A172 (cell line): ENCODE measurements at regions not wholly inside any gene's neighbourhood (a gene's known extent, or its start where the extent isn't known, plus 50 kb on each side); places are given as distances from the start of the nearest gene placed in this dataset.

Source experiments
- DNase-seq: peaks from one replicate; pipeline ENCODE4 v3.0.0-alpha.2; 2015; ENCODE audit warnings: low spot score

DNA sequence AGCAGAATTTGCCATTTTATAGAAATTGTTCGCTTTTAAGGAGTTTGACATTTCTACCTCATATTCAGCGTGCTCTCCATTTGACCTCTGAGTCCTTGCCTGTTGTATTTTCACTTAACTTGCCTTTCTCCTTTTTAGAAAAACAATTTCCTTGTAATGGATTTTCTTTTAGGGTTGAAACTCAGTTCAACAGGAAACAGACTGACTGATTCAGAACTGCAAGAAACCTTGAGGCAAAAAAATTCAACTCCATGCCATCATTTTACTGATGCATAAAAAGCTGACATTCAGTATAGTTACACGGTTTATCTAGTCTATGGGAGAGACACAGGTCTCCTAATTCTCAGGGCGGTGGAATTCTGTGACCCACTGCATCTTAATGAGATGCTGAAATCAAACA is 59.8 kb downstream of the MRPS30 start:
- no peak for DNase-seq

- no peak for DNase-seq
Measured at GRCh38 chr5:44869928-44870327, 61.2 kb downstream of the MRPS30 start.

DNA sequence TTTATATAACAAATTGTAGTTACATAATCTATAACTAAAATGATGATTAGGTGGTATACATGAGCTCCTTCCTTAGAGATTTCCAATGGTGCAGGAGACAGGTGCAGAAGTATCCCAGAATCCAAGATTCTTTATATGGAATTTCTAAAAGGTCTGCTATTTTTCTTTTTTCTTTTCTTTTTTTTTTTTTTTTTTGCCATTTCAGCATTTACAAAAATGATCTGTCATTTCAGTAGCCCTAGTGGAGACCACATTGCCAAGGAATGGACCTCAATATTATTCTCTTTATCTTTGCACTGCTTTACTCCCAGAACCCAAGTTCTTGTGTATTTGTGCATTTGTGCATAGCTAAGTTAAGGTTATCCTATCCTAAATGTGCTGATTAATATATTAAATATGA is 61.7 kb downstream of the MRPS30 start:
- DNase-seq = no peak

DNA sequence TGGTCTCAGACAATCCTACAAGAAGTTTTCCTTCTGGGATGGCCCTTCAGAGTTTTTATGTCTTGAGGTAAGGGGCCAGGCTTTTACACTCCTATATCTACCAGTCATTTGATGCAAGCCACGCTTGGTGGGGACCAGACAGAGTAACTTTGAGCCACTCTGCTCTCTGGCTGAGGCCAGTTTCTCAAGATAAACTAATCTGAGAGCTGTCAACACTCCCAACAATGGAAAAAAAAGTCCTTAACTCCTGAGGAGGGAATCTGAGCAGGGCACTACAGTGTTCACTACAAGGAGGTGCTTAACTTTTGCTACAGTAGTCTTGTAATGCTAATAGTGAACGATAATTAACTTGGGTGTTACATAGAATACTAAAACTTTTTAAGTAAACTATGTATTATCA is 62.7 kb downstream of the MRPS30 start:
- DNase-seq = no peak

DNA sequence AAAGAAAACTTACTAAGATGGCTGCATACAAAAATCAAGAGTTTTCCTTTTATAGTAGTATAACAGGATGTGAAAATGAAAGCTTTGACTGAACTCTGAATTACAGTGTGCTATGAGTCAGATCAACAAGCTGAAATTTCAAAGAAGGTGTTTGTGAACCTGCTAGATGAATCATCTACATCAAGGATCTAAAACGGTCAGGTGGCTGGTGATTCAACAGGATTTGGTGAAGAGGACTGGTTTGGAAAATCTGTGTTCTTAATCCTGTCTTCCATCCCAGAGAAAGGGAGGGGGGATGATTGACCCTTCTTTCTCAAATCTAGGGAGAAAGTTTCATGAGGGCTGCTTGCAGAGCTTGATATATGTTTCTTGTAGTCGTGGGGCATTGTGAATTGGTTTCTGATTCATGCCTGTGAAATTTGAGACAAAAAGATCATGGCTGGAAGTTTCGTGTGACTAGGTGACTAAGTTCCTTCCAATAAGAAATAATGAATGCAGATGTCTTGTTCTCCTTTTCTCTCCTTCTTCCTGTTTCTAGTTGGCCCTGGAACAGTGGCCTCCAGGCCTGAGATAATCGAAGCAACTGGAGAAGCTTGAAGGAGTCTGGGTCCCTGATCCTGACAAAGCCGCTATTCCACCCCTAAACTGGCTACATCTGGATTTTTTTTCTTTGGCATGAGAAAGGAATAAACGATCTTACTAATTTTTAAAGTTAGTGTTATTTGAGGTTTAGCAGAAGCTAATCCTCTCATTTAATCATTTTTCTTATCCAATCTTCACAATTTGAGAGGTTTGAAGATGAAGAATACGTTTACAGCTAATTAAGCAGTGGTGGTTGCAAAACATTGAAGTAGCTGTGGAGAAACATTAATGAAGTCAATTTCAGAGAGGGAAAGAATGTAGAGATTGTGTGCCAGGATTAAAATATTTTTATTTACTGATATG is 67.2 kb downstream of the MRPS30 start:
- peak; percentile 96 for DNase-seq

DNA sequence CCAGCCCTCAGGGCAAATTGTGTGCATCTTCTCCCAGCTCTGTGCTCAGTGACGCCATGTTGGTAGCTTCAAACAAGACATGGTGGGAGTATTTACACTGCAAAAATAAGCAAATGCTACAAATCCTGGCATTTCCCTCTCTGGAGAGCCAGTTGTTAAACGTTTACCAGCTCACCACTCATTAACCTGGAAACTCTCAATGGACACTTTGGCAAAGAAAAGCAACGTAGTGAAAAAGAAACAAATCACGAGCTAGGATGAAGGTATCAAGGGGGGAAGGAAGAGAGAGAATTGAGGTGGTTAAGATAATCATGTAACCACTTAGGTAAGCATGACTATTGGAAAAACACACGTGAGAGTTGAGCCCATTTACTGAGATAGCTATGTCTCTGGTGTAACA is 72.5 kb downstream of the MRPS30 start:
- DNase-seq = no peak

DNA sequence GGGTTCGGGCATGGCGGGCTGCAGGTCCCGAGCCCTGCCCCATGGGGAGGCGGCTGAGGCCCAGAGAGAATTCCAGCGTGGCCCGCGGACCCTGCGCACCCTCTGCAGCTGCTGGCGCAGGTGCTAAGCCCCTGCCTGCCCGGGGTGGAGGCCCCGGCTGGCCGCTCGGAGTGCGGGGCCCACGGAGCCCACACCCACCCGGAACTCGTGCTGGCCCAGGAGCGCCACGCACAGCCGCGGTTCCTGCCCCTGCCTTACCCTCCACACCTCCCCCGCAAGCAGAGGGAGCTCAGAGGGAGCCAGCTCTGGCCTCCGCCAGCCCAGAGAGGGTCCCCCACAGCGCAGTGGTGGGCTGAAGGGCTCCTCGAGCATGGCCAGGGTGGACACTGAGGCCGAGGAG is 75.3 kb downstream of the MRPS30 start:
- DNase-seq = no peak

- peak; percentile 56 for DNase-seq
Measured at GRCh38 chr5:44885903-44886302, 77.2 kb downstream of the MRPS30 start.

DNA sequence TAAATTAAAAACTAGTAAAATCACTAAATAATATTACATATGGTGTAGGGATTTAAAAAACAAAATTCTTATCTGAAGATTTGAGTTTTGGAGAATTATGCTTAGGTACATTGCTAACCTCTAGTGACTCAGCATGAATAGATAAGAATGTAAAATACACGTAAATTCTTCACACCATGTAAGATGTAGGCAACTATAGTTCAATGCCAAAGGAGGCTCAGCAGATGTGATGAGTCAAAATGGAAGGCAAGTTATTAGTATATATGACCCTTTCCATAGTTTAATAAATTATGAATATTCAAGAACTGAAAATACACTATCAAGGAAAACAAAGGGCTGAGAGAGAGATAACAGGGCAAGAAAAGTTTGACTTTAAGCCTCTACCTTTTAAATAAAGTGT is 79.0 kb downstream of the MRPS30 start:
- no peak for DNase-seq

- DNase-seq = no peak
Measured at GRCh38 chr5:44888435-44888834, 79.7 kb downstream of the MRPS30 start.

DNA sequence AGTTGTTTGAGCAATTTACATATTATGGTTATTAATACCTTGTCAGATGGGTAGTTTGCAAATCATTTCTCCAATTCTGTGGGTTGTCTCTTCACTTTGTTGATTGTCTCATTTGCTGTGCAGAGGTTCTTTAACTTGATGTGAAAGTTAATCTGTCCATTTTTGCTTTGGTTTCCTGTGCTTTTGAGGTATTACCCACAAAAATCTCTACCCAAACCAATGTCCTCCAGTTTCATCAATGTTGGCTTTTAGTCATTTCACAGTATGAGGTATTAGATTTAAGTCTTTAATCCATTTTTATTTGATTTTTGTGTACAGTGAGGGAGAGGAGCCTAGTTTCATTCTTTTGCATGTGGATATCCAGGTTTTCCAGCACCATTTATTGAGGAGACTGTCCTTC is 82.4 kb downstream of the MRPS30 start:
- DNase-seq = no peak

DNA sequence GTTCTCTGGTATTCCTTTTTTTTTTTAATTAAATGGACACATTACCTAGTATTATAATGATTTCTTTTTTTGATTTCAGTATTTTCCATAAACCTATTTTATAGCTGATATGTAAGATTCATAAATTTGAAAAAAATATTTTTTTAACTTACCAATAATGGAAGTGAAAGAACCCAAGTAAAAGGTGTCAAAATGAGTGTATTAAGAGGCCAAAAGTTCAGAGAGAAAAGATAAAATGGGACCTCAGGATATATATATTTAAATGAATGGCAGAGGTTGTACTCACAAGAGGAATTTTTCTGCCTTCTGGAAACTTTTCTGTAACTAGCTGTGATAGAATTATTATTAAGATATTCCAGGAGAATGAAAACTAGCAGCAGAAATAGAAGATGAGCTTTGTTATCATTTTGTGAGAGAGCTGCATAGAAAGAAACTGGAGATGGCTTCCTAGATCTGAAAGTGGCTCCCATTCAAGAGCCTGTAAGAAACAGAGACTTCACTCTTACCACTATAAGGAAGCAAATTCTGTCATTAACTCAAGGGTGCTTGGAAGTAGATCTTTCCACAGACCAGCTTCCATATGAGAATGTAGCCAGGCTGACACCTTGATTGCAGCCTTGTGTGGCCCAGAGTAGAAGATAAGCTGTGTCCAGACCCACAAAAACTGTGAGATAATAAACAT is 91.7 kb downstream of the MRPS30 start:
- DNase-seq = no peak

DNA sequence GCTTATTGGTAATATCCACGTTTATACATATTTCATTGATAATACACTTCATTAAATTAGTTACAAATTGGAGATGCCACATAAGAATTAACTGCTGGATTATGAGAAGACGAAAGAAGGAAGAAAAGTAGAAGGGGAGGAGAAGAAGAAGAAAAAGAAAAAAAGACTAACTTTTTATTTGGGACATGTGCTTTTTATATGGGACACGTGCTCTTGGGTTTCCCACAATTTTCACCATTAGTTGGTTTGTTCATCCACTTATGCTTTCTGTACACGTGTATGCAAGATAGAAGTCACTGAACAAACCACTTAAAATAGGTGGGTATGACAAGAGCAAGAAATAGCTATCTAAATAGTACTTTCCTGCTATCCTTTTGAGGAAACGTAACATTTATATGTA is 98.6 kb downstream of the MRPS30 start:
- no peak for DNase-seq

DNA sequence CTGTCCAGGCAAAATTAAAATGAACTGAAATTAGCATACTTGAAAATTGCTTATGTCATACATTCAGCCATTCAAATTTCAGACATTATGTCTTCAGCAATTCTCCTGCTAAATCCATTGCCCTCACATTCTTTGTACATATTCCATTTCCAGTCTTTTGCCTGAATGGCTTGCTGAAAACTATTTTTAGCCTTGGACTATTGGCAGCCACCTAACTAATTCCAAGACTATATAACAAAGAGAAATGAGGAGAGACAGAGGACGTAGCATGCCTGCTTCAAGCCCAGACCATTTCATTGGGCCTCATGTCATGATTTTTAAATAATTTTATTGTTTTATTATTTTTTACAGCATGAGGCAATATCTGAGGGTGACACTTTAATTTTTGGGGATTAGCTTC is 100.3 kb downstream of the MRPS30 start:
- no peak for DNase-seq

DNA sequence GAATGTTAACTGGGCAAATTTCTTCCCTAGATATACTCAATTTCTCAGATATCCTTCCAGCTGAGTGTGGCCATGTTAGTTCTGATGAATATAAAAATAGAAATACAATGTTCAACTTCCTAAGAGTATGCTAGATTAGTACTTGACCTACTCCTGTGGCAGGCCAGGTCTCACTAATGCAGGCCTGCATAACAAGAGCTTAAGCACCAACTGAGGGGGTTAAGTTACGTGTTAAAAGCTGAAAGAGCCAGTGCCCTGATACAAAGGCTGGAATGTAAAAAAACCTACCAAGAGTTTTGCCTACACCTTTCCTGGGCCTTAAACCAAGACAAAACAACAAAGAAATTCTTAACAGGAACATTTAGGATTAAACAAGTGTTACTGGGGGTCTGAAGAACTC is 102.8 kb downstream of the MRPS30 start:
- no peak for DNase-seq

DNA sequence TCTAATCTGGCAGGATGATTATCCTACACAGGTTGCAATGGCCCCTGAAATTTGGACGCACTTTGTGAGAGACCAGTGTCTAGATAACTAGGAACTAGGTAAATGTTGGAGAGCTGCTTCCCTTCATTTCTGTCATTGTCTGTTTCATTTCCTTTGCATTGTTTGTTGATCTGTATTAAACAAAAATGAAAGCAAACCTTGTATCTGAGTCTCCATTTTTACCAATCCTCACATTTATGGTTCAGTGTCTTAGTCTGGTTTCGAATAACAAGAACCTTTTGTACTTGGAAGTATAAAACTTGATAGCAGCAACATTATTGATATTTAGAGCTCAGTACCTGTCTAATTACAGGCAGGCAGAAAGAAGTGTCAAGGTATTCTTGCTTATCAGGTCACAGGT is 105.5 kb downstream of the MRPS30 start:
- DNase-seq = no peak

DNA sequence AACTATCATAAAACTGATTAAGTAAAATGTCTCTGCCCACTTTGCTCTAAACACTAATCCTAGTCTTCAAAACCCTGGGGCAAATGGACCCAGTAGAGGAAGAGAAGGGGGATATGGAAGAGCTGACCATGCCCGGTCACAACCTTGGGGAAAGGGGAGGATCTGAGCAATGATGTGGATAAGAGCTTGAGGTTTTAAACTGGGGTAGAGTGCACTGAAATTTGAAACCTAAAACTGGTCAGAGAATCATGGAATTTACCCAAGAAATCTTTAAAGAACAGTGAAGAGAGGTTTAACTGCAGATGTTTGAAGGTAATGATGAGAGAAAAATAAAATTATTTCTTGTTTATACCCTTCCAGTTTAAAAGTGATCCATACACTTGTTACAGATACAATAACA is 110.8 kb downstream of the MRPS30 start:
- DNase-seq = no peak

- DNase-seq = no peak
Measured at GRCh38 chr5:44927115-44927733, 118.5 kb downstream of the MRPS30 start.

GRCh38 chr5:44932922-44933585 is 124.3 kb downstream of the MRPS30 start:
- DNase-seq = no peak

GRCh38 chr5:44933686-44934085 is 124.9 kb downstream of the MRPS30 start:
- no peak for DNase-seq

GRCh38 chr5:44935262-44935661 is 126.5 kb downstream of the MRPS30 start:
- DNase-seq = no peak

DNA sequence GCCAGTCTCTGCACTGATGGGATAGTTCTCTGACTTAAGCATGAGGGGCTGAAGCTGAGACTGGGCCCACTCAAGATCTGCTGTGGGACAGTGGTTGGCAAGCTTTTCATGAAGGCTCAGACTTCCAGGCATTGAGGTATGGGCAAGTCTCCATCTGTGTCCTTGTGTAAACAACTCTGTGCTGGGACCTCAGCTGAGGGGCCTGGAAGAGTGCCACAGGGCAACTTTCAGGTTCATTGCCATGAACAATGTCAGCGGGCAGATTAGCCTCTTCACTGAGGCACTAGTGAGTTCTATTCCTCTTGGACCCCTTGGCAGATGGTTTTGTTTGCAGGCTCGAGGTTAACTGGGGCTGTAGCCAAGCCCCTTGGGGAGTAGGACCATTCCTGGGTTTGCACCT is 127.1 kb downstream of the MRPS30 start:
- DNase-seq = no peak
